ENCODE measurements at regions not wholly inside any gene's neighbourhood (a gene's known extent, or its start where the extent isn't known, plus 50 kb on each side); places are given as distances from the start of the nearest gene placed in this dataset.

DNA sequence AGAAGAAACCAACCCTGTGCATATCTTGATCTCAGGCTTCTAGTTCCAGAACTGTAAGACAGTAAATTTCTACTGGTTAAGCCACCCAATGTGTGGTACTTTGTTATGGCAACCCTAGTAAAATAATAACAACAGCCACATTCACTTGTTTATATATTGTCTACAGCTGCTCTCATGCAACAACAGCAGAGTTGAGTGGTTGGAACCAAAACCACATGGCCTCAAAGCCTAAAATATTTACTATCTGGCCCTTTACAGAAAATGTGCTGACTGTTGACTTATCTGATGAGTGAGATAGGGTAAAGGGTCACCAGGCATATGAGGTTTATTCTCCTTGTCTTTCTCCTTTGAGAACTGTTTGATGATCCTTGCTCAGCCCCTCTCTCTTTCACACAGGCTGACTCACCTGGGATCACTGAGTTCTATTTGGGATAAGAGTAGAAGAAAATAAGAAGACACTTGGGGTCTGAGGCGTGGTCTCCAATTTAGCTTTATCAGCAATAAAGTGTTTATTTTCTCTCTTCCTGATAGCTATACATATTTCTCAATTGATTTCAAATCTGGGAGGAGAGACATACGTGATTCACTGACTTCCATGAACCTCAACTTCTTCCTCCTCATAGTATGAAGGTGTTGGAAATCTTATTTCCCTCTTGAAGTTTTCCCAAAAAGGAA is 227.5 kb upstream of the STARD13 start:
- DNase-seq (ENCODE audit: insufficient read length, low spot score) (no peak), FAIRE-seq (no peak)
- TF ChIP-seq, protein P1, sequence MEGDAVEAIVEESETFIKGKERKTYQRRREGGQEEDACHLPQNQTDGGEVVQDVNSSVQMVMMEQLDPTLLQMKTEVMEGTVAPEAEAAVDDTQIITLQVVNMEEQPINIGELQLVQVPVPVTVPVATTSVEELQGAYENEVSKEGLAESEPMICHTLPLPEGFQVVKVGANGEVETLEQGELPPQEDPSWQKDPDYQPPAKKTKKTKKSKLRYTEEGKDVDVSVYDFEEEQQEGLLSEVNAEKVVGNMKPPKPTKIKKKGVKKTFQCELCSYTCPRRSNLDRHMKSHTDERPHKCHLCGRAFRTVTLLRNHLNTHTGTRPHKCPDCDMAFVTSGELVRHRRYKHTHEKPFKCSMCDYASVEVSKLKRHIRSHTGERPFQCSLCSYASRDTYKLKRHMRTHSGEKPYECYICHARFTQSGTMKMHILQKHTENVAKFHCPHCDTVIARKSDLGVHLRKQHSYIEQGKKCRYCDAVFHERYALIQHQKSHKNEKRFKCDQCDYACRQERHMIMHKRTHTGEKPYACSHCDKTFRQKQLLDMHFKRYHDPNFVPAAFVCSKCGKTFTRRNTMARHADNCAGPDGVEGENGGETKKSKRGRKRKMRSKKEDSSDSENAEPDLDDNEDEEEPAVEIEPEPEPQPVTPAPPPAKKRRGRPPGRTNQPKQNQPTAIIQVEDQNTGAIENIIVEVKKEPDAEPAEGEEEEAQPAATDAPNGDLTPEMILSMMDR (IDR thresholded peaks at IDR 0.05; ENCODE audit: insufficient read depth, missing control alignments): no peak

DNA sequence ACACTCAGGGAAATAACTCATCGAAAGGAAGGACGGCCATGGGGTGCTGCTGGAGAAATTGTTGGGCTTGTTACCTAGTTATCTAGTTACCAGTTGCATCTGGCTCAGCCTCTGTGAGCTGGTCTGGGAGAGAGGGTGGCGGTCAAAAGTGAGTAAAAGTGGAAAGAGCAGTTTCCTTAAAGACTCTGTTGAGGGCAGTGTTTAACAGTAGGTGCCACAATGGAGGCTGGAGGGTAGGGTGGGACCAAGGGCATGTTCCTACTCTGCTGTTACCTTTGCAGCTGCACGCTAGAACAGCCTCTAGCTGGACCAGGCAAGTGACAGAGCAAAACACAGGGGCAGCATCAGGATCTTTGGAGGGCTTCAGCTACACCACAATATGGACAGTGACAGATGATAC is 228.8 kb upstream of the STARD13 start:
- FAIRE-seq: no peak
- no peak for DNase-seq (ENCODE audit: insufficient read length, low spot score)
- TF ChIP-seq, protein P1 (IDR thresholded peaks at IDR 0.05; ENCODE audit: insufficient read depth, missing control alignments): no peak

DNA sequence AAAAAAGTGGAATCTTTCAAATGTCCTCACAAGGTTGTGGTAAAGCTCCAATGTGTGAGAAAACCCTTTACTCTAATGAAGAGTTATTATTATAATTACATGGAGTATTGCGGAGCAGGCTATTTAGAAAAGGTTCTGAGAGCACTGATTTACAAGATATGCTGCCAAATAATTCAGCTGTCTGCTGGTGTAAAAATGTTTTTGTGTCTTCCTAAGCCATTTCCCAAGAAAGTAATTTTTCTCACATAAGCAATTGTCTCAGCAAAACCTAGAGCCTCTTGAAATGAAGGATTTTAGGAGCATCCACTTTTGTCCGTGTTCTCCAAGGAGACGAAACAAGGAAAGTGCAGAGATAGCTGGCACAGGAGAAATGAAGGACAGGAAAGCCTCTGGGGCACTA is 229.6 kb upstream of the STARD13 start:
- TF ChIP-seq, protein P1 (IDR thresholded peaks at IDR 0.05; ENCODE audit: insufficient read depth, missing control alignments): no peak
- FAIRE-seq: no peak
- DNase-seq (ENCODE audit: insufficient read length, low spot score): no peak

DNA sequence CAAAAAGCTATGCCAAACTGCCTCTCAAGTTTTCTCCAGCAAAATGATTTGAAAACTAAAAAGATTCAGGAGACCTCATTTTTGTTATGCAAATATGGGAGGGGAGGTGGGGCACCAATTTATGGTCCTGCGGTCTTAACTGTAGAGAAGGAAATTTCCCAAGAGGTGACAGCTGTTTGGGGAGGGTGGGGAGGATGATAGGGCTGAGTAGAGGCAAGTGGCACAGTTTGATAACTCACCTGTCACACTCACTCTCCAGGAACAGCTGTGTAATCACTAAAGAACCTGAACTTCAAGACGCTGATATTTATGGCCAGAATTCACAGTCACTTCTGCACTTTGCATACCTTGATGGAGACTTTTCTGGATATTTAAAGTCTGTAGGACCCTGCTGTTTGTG is 232.9 kb upstream of the STARD13 start:
- DNase-seq (ENCODE audit: insufficient read length, low spot score): no peak
- TF ChIP-seq, protein P1 (IDR thresholded peaks at IDR 0.05; ENCODE audit: insufficient read depth, missing control alignments): no peak
- FAIRE-seq: no peak

DNA sequence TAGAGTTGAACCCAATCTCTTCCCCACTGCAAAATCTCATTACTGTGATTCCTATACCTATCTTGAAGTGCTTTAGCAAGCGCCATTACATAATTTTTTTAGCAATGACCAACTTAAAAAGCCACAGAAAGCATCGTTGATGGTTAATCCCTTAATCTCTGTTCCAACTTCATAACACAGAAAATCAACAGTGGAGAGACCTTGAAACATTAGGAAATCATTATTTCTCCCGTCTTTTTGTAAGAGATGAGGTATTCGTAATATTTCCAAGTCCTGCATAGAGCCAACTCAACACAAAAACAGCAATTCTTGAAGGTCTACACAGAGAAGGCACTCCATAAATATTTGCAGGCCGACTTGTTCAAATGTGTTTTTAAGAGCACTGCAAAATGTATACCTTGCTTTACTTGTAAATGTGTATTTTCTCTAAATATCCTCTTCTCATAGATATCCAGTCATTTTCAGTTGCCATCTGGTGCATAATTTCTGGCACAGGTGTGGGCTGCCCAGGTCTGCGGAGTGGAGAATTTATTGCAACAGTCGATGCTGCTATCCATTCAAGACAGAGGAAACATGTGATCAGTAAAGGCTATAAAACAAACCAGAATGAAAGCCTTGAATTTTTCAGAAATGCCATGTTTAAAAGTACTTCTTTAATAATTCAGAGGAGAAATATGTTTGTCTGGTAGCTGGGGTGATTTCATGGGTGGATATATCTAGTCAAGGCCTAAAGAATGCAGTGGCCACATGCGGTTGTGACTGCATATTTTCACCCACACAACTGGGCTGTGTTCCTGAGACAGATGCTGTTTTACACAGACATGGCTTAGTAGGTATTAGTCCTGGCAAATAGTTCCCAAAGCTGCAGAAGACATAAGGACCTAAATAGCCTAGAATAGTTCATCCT is 234.3 kb upstream of the STARD13 start:
- FAIRE-seq (no peak), DNase-seq (ENCODE audit: insufficient read length, low spot score) (no peak)
- TF ChIP-seq, protein P1 (IDR thresholded peaks at IDR 0.05; ENCODE audit: insufficient read depth, missing control alignments): no peak

DNA sequence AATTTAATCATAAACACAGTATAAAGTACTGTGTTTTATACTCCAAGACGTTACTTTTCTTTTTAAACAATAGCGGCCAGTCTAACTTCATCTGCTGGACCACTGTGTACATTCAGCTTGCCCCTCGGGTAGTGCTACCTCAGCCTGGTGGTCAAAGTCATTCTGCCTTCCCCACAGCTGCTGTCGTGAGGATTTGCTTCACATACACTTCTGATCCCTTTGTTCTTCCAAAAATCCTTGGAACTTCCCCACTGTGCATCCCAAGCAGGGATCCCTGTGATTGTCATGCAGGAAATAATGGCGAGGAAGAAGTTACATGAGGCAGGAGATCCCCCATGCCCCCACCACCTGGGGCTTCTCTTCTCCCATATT is 234.9 kb upstream of the STARD13 start:
- FAIRE-seq (no peak), DNase-seq (ENCODE audit: insufficient read length, low spot score) (no peak)
- TF ChIP-seq, protein P1 (IDR thresholded peaks at IDR 0.05; ENCODE audit: insufficient read depth, missing control alignments): no peak

DNA sequence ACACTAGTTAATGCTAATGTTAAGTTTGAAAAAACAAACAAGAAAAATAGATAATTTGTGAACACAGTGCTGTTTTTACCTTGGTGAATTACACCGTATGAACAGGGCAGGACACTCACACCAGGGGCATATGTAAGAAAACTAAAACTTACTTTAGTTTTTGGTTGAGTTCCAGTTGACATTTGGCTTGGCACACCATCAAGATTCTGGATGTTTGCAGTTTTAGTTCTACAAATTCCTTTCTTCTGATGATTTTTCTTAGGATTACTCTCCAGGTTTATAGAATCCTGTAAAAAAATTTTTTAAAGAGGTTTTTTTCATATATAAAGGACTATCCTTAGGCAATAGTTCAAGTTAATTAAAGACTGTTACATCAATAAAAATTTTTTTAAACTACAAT is 238.5 kb upstream of the STARD13 start:
- TF ChIP-seq, protein P1 (IDR thresholded peaks at IDR 0.05; ENCODE audit: insufficient read depth, missing control alignments): no peak
- FAIRE-seq (no peak), DNase-seq (ENCODE audit: insufficient read length, low spot score) (no peak)

Data from D721Med (cell line).